ENCODE measurements at regions not wholly inside any gene's neighbourhood (a gene's known extent, or its start where the extent isn't known, plus 50 kb on each side); places are given as distances from the start of the nearest gene placed in this dataset.
"Not testable (repeated sequence)": the region's sequence is repeated elsewhere in the genome, so short reads cannot be mapped to it uniquely, and the experiment has no call there.

DNA sequence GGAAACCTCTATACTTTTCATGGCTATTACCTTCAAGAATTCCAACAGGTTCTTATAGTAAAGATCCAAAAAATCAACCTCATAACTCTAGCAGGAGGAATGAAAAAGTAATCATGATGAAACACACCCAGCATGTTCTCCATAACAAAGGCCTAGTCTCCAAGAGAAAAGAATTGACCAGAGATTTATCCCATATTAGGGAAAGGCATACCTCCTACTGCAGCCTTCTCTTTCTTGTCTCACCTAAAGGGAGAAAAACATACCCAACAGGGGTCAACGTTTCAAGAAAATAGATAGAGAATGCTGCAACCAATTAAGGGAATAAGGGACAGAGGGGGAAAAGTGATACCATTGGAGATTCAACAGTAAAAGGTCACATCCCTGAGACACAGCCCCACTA, 262.5 kb downstream of the FRK start:
- DNase-seq (ENCODE audit: low read depth) = no peak

DNA sequence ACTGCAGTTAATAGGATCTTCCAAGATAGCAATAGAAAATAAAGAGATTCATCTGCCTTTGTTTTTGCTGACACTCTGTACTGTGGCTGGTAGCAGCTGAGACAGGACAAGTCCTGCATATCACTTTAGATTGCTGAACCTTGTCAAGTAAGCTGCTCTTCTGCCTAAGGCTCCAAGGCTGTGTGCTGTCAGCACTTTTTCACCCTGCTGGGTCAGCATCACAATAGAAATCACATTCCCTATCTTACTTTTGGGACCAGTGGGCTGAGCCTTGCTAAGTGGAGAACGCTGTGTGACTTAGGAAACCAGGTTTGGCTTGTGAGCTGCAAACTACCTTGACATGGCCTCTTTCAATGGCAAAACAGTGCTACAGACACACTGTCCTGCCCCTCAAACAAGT, 263.9 kb downstream of the FRK start:
- DNase-seq (ENCODE audit: low read depth) = no peak

GRCh38 chr6:115796061-115796460, 264.6 kb downstream of the FRK start:
- no peak for DNase-seq (ENCODE audit: low read depth)

GRCh38 chr6:115783402-115784061, 277.2 kb downstream of the FRK start:
- DNase-seq (ENCODE audit: low read depth) = no peak

GRCh38 chr6:115782612-115783011, 278.1 kb downstream of the FRK start:
- DNase-seq (ENCODE audit: low read depth) = no peak

DNA sequence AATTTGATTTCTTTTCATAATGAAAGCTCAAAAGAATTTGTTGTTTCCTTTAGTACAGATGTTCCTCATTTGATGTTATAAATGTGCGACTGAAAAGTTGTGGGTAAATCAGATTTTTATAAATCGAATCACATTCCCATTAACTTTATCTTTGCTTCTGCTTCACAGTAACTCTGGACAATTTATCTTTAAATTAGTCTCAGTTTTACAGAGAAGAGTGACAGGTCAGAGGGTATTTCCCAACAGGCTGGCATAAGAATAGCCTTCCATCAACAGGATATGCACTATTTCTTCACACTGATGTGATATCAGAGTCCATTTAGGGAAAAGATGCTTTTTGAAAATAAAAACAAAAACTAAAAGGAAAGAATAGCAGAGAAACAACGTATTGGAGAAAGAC, 286.9 kb downstream of the FRK start:
- DNase-seq (ENCODE audit: low read depth) = no peak

GRCh38 chr6:115770851-115771250, 289.8 kb downstream of the FRK start:
- DNase-seq (ENCODE audit: low read depth) = no peak

DNA sequence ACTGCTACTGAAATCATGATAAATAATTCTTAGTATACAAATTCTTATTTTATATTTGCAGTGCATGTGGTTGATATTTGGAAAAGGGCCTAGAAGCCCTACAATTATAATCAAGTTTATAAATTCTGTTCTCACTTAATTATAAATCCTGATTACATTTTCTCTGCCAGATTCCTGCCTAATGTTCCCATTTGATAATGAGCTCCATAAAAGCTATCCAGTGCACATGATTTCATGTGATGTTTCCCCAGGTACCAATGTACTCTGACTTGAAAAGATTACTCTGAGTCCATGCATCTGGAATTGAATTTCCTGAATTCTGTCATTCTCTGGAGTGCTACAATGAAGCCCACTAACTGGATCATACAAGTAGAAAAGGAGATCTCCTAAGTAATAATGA, 292.2 kb downstream of the FRK start:
- no peak for DNase-seq (ENCODE audit: low read depth)

GRCh38 chr6:115767931-115768330, 292.8 kb downstream of the FRK start:
- DNase-seq (ENCODE audit: low read depth) = no peak

GRCh38 chr6:115766745-115767462, 293.8 kb downstream of the FRK start:
- no peak for DNase-seq (ENCODE audit: low read depth)

DNA sequence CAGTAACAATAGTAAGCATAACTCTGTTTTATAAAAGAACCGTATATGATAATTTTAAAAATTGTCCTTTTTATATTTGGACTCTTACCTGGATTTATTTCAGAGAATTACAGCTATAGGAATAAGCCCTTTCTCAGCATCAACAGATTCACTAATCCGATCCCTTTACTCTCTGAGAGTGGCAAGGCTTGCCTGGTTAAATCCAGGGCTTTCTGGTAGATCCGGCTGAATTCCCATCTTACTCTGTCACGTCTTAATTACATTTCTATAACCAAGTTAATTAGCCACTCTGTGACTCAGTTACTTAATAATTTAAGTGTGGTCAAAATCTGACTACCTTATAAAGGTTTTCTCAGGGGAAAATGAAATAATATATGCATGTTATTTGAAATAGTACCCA, 294.7 kb downstream of the FRK start:
- no peak for DNase-seq (ENCODE audit: low read depth)

- DNase-seq (ENCODE audit: low read depth) = no peak
Observed at GRCh38 chr6:115759051-115759450, 301.6 kb downstream of the FRK start.

- DNase-seq (ENCODE audit: low read depth) = no peak
Observed at GRCh38 chr6:115753446-115753845, 307.2 kb downstream of the FRK start.

GRCh38 chr6:115750946-115751345, 309.7 kb downstream of the FRK start:
- no peak for DNase-seq (ENCODE audit: low read depth)

DNA sequence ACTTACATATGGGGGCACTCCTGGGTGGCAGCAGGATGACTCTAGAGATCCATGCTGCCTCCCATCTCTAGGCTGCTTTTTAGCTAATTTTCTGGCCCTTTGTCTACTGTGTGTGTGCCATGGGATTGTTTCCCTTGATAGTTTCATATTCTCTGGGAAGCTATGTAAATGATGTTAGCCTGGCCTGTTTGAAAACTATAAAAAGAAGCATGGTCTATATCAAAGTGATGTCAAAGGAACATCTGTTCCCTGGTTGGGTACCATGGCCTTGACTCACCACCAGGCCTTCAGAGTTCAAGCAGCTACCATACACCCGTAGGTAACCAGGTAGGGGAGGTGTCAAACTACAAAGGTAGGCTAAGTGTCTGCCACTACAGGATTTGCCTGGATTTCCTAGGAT, 310.4 kb downstream of the FRK start:
- no peak for DNase-seq (ENCODE audit: low read depth)

GRCh38 chr6:115747719-115748118, 313.0 kb downstream of the FRK start:
- no peak for DNase-seq (ENCODE audit: low read depth)

DNA sequence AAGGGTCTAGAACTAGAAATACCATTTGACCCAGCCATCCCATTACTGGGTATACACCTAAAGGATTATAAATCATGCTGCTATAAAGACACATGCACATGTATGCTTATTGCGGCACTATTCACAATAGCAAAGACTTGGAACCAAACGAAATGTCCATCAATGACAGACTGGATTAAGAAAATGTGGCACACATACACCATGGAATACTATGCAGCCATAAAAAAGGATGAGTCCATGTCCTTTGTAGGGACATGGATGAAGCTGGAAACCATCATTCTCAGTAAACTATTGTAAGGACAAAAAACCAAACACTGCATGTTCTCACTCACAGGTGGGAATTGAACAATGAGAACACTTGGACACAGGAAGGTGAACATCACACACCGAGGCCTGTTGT, 314.1 kb downstream of the FRK start:
- not testable (repeated sequence) for DNase-seq (ENCODE audit: low read depth)

- no peak for DNase-seq (ENCODE audit: low read depth)
Observed at GRCh38 chr6:115740907-115741306, 319.8 kb downstream of the FRK start.

GRCh38 chr6:115735610-115736009, 325.1 kb downstream of the FRK start:
- DNase-seq (ENCODE audit: low read depth) = no peak

- DNase-seq (ENCODE audit: low read depth) = no peak
Observed at GRCh38 chr6:115733426-115733825, 327.3 kb downstream of the FRK start.

DNA sequence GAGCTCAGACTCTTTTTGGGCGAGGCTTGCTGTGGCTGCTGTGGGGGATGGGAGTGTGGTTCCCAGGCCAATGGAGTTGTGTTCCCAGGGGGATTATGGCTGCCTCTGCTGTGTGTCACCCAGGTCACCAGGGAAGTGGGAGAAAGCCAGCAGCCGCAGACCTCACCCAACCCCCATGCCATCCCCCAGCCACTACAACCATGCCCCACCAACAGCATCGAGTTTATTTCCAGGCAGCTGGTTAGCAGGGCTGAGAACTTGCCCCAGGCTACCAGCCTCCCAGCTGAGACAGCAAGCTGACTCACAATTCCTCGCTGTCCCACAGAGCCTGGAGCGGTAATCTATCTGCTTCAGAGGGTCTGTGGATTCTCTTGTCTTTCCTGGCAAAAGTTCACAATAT, 331.7 kb downstream of the FRK start:
- DNase-seq (ENCODE audit: low read depth) = no peak

DNA sequence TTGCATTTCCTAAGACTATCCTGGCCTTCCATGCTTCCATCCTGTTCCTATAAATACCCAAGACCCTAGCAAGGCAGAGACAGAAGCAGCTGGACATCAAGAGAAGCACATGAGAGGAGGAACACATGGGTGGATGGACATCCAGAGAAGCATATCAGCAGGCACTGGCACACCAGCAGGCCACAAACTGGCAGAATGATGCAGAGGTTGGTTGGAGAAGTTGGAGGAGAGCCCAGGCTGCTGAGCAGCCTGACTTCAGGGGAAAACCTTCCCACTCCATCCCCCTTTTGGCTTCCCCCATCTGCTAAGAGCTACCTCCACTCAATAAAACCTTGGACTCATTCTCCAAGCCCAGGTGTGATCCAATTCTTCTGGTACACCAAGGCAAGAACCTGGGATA, 332.5 kb downstream of the FRK start:
- DNase-seq (ENCODE audit: low read depth) = no peak

- DNase-seq (ENCODE audit: low read depth) = no peak
Observed at GRCh38 chr6:115721564-115721963, 339.1 kb downstream of the FRK start.

- no peak for DNase-seq (ENCODE audit: low read depth)
Observed at GRCh38 chr6:115720900-115721299, 339.8 kb downstream of the FRK start.

All from activated T-cell treated with anti-CD3 and anti-CD28 coated beads for 24 hours (primary cell).